ENCODE measurements at regions not wholly inside any gene's neighbourhood (a gene's known extent, or its start where the extent isn't known, plus 50 kb on each side); places are given as distances from the start of the nearest gene placed in this dataset.

DNA sequence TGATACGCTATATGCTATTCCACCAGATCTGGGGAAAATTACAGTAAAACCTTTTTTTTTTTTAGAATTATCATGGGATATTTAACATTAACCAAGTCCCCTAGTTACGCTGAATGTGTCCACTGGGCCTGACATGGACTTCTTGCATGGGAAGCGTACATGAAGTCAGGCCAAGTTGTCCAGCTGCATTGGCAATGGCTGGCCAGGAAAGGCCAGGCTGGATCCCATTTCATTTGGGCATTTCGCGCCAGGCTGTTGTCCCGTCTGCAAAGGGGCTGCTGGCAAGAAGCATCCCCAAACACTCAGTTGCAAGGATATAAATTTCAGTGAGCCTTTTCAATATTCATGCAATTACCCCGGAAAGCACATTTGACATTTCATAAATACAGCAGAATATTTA, 933.3 kb downstream of the GRID1 start:
- TF ChIP-seq, protein P1, sequence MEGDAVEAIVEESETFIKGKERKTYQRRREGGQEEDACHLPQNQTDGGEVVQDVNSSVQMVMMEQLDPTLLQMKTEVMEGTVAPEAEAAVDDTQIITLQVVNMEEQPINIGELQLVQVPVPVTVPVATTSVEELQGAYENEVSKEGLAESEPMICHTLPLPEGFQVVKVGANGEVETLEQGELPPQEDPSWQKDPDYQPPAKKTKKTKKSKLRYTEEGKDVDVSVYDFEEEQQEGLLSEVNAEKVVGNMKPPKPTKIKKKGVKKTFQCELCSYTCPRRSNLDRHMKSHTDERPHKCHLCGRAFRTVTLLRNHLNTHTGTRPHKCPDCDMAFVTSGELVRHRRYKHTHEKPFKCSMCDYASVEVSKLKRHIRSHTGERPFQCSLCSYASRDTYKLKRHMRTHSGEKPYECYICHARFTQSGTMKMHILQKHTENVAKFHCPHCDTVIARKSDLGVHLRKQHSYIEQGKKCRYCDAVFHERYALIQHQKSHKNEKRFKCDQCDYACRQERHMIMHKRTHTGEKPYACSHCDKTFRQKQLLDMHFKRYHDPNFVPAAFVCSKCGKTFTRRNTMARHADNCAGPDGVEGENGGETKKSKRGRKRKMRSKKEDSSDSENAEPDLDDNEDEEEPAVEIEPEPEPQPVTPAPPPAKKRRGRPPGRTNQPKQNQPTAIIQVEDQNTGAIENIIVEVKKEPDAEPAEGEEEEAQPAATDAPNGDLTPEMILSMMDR (IDR thresholded peaks at IDR 0.05): no peak
- TF ChIP-seq POLR2AphosphoS5 (IDR thresholded peaks at IDR 0.05): no peak
